ENCODE measurements at regions not wholly inside any gene's neighbourhood (a gene's known extent, or its start where the extent isn't known, plus 50 kb on each side); places are given as distances from the start of the nearest gene placed in this dataset.
A peak's percentile ranks its signal among the peaks of the same experiment; 100 is the strongest.
"Not testable (repeated sequence)": the region's sequence is repeated elsewhere in the genome, so short reads cannot be mapped to it uniquely, and the experiment has no call there.

GRCh38 chr2:8110716-8111115 is 571.1 kb upstream of the ID2 start:
- no peak for DNase-seq

GRCh38 chr2:8111193-8111592 is 570.7 kb upstream of the ID2 start:
- no peak for DNase-seq

- no peak for DNase-seq
These were observed 566.4 kb upstream of the ID2 start for GRCh38 chr2:8115456-8115855.

GRCh38 chr2:8115966-8116365 is 565.9 kb upstream of the ID2 start:
- DNase-seq, result peak; percentile 51

- no peak for DNase-seq
These were observed 565.2 kb upstream of the ID2 start for GRCh38 chr2:8116661-8117060.

- no peak for DNase-seq
These were observed 562.7 kb upstream of the ID2 start for GRCh38 chr2:8118940-8119781.

- DNase-seq, result no peak
These were observed 561.9 kb upstream of the ID2 start for GRCh38 chr2:8119782-8120505.

- DNase-seq, result no peak
These were observed 561.4 kb upstream of the ID2 start for GRCh38 chr2:8120506-8120860.

GRCh38 chr2:8121022-8121825 is 560.6 kb upstream of the ID2 start:
- no peak for DNase-seq

- DNase-seq, result no peak
These were observed 559.9 kb upstream of the ID2 start for GRCh38 chr2:8121826-8122513.

- no peak for DNase-seq
These were observed 559.3 kb upstream of the ID2 start for GRCh38 chr2:8122520-8122919.

- DNase-seq, result no peak
These were observed 558.4 kb upstream of the ID2 start for GRCh38 chr2:8123464-8123863.

GRCh38 chr2:8125741-8126711 is 555.8 kb upstream of the ID2 start:
- no peak for DNase-seq

GRCh38 chr2:8126783-8127182 is 555.1 kb upstream of the ID2 start:
- DNase-seq, result no peak

GRCh38 chr2:8131423-8131822 is 550.4 kb upstream of the ID2 start:
- not testable (repeated sequence) for DNase-seq

GRCh38 chr2:8132351-8132831 is 549.5 kb upstream of the ID2 start:
- DNase-seq, result peak; percentile 36

- no peak for DNase-seq
These were observed 549.0 kb upstream of the ID2 start for GRCh38 chr2:8132879-8133278.

GRCh38 chr2:8133363-8133762 is 548.5 kb upstream of the ID2 start:
- DNase-seq, result no peak

- peak; percentile 19 for DNase-seq
These were observed 547.9 kb upstream of the ID2 start for GRCh38 chr2:8133913-8134472.

- peak; percentile 84 for DNase-seq
These were observed 547.4 kb upstream of the ID2 start for GRCh38 chr2:8134473-8134932.

Measured in NCI-H1105 (cell line).